PC-9 (cell line): ENCODE measurements at regions not wholly inside any gene's neighbourhood (a gene's known extent, or its start where the extent isn't known, plus 50 kb on each side); places are given as distances from the start of the nearest gene placed in this dataset.

Experiments
- CTCF ChIP-seq: fragments of 200-600 bp; sonication (generic); conservative IDR thresholded peaks from 2 replicates; pipeline ENCODE4 v1.6.1; 2017; ENCODE audit warnings: mixed run types, antibody characterized with exemption, mild to moderate bottlenecking, moderate library complexity
- EZH2 ChIP-seq: fragments of 200-600 bp; sonication (generic); IDR thresholded peaks from 2 replicates; pipeline ENCODE4 v1.8.0; 2017; ENCODE audit warnings: antibody characterized with exemption, low read depth

GRCh38 chr14:44626423-44626822 lies 119.3 kb upstream of the FSCB start:
- TF ChIP-seq CTCF (no peak), EZH2 (no peak)
